GM13977 (cell line): ENCODE measurements at regions not wholly inside any gene's neighbourhood (a gene's known extent, or its start where the extent isn't known, plus 50 kb on each side); places are given as distances from the start of the nearest gene placed in this dataset.

Experiments used
- DNase-seq: peaks from one replicate; pipeline ENCODE4 v3.0.0; 2012; ENCODE audit warnings: low spot score
- CTCF ChIP-seq: IDR thresholded peaks from 2 replicates; pipeline ENCODE4 v1.5.1; 2012; ENCODE audit warnings: mild to moderate bottlenecking, control low read depth; ENCODE audit not compliant: insufficient read depth; ENCODE audit errors: extremely low read depth, missing control alignments
- in situ Hi-C: fragments of 300-500 bp; cut with MboI; formaldehyde crosslinking; loops from one replicate; pipeline ENCODE4 v1.12.0; 2022; ENCODE audit warnings: low sequenced_read_pairs, low pct_unique_long_range_greater_than_20kb, mixed read lengths, inconsistent platforms; ENCODE audit not compliant: unreplicated experiment

- in situ Hi-C loops, result no loop called here
- TF ChIP-seq CTCF, result no peak
- DNase-seq, result no peak
Measured at GRCh38 chr16:35195864-35196216, 1736.4 kb downstream of the TP53TG3F start.

GRCh38 chr16:35196313-35196712 lies 1736.9 kb downstream of the TP53TG3F start:
- TF ChIP-seq CTCF, result no peak
- in situ Hi-C loops, result no loop called here
- no peak for DNase-seq

GRCh38 chr16:35197656-35198055 lies 1738.2 kb downstream of the TP53TG3F start:
- DNase-seq, result no peak
- no peak for TF ChIP-seq CTCF
- in situ Hi-C loops, result no loop called here

- in situ Hi-C loops, result no loop called here
- DNase-seq, result no peak
- TF ChIP-seq CTCF, result no peak
Measured at GRCh38 chr16:35198223-35199199, 1739.1 kb downstream of the TP53TG3F start.

- DNase-seq, result no peak
- in situ Hi-C loops, result no loop called here
- TF ChIP-seq CTCF, result no peak
Measured at GRCh38 chr16:35200662-35201061, 1741.2 kb downstream of the TP53TG3F start.

- in situ Hi-C loops, result no loop called here
- TF ChIP-seq CTCF, result no peak
- DNase-seq, result no peak
Measured at GRCh38 chr16:35201151-35201550, 1741.7 kb downstream of the TP53TG3F start.
